GM12892 (cell line): ENCODE measurements at regions not wholly inside any gene's neighbourhood (a gene's known extent, or its start where the extent isn't known, plus 50 kb on each side); places are given as distances from the start of the nearest gene placed in this dataset.

Source experiments
- POLR2A ChIP-seq: IDR thresholded peaks from 2 replicates; pipeline ENCODE4 v1.6.1; 2011; ENCODE audit warnings: low read depth, low read length, control low read depth
- POLR2AphosphoS5 ChIP-seq: IDR thresholded peaks from 2 replicates; pipeline ENCODE4 v1.6.1; 2011; ENCODE audit warnings: low read depth, low read length, control low read depth
- TAF1 ChIP-seq: IDR thresholded peaks from 2 replicates; pipeline ENCODE4 v1.6.1; 2011; ENCODE audit warnings: low read depth, mild to moderate bottlenecking, control low read depth, low read length, borderline replicate concordance

- no peak for TF ChIP-seq POLR2A
- TF ChIP-seq POLR2AphosphoS5 = no peak
- no peak for TF ChIP-seq TAF1
Observed at GRCh38 chr22:49303061-49303735, 524.5 kb downstream of the BRD1 start.
